Loucy (cell line): ENCODE measurements at regions not wholly inside any gene's neighbourhood (a gene's known extent, or its start where the extent isn't known, plus 50 kb on each side); places are given as distances from the start of the nearest gene placed in this dataset.

Source experiments
- CTCF ChIP-seq: fragments of 200-600 bp; sonication (generic); conservative IDR thresholded peaks from 2 replicates; pipeline ENCODE4 v1.5.1; 2014; ENCODE audit warnings: mild to moderate bottlenecking, antibody characterized with exemption, low read length
- EZH2phosphoT487 ChIP-seq: fragments of 200-600 bp; IDR thresholded peaks from 2 replicates; pipeline ENCODE4 v1.6.1; 2018; ENCODE audit warnings: antibody characterized with exemption, mild to moderate bottlenecking, moderate library complexity, borderline replicate concordance

- TF ChIP-seq CTCF (no peak), EZH2phosphoT487 (no peak)
Measured at GRCh38 chr6:110537208-110538123, 61.1 kb upstream of the SLC22A16 start.
